Liver (tissue), 3 donors: ENCODE measurements at regions not wholly inside any gene's neighbourhood (a gene's known extent, or its start where the extent isn't known, plus 50 kb on each side); places are given as distances from the start of the nearest gene placed in this dataset.

Source experiments
- ATF3 ChIP-seq: IDR thresholded peaks from 2 replicates; pipeline ENCODE4 v1.6.1; 2016; ENCODE audit warnings: antibody characterized with exemption
- CTCF ChIP-seq: fragments of 150-350 bp; IDR thresholded peaks from 2 replicates; pipeline ENCODE4 v1.5.1; 2017; ENCODE audit warnings: improper control_type of control experiment, low read depth, low read length; ENCODE audit not compliant: missing input control
- JUND ChIP-seq, 2 donors: IDR thresholded peaks; 2 replicates each; pipeline ENCODE4 v1.6.1; 2016; ENCODE audit warnings: antibody characterized with exemption in 2 of 2
- MAX ChIP-seq: IDR thresholded peaks from 2 replicates; pipeline ENCODE4 v1.6.1; 2016; ENCODE audit warnings: antibody characterized with exemption
- NR2F2 ChIP-seq: IDR thresholded peaks from 2 replicates; pipeline ENCODE4 v1.6.1; 2016; ENCODE audit warnings: antibody characterized with exemption
- RAD21 ChIP-seq, 2 donors: IDR thresholded peaks; 2 replicates each; pipeline ENCODE4 v1.6.1; 2016; ENCODE audit warnings: antibody characterized with exemption in 2 of 2, mild to moderate bottlenecking in 2 of 2
- REST ChIP-seq: IDR thresholded peaks from 2 replicates; pipeline ENCODE4 v1.6.1; 2016; ENCODE audit warnings: antibody characterized with exemption, mild to moderate bottlenecking
- SP1 ChIP-seq: IDR thresholded peaks from 2 replicates; pipeline ENCODE4 v1.6.1; 2018; ENCODE audit warnings: antibody characterized with exemption, mild to moderate bottlenecking
- TAF1 ChIP-seq: conservative IDR thresholded peaks from 2 replicates; pipeline ENCODE4 v1.6.1; 2016; ENCODE audit warnings: antibody characterized with exemption, mild to moderate bottlenecking
- YY1 ChIP-seq: IDR thresholded peaks from 2 replicates; pipeline ENCODE4 v1.6.1; 2016; ENCODE audit warnings: antibody characterized with exemption, mild to moderate bottlenecking
- donor health status: healthy.
- donor health status: healthy.

- no peak for TF ChIP-seq CTCF
- no peak for TF ChIP-seq JUND (IDR thresholded peaks at IDR 0.05)
- TF ChIP-seq ATF3: no peak
- TF ChIP-seq SP1: no peak
- TF ChIP-seq REST: no peak
- TF ChIP-seq RAD21 (IDR thresholded peaks at IDR 0.05): no peak
- TF ChIP-seq YY1: no peak
- TF ChIP-seq NR2F2: no peak
- no peak for TF ChIP-seq TAF1
- no peak for TF ChIP-seq MAX
Measured at GRCh38 chr2:6516674-6517073, 349.0 kb downstream of the CMPK2 start.
